Esophagus squamous epithelium (tissue), 4 donors: ENCODE measurements at regions not wholly inside any gene's neighbourhood (a gene's known extent, or its start where the extent isn't known, plus 50 kb on each side); places are given as distances from the start of the nearest gene placed in this dataset.

ENCODE experiments used
- CTCF ChIP-seq, 6 experiments: fragments of 450-650 bp in 4 of 6; fragments of 200-600 bp in 2 of 6; sonication (generic) in 2 of 6; IDR thresholded peaks; one replicate each; pipeline ENCODE4 v1.5.1; 2016 to 2019; ENCODE audit warnings: antibody characterized with exemption in 6 of 6, mild to moderate bottlenecking in 4 of 6, moderate library complexity in 4 of 6
- POLR2A ChIP-seq, 4 donors: fragments of 450-650 bp; IDR thresholded peaks; one replicate each; pipeline ENCODE4 v1.6.1; 2017; ENCODE audit warnings: antibody characterized with exemption in 4 of 4, mild to moderate bottlenecking in 4 of 4, moderate library complexity in 3 of 4

GRCh38 chr2:210938228-210938627, 381.8 kb downstream of the CPS1 start:
- TF ChIP-seq CTCF (IDR thresholded peaks at IDR 0.05), result no peak
- TF ChIP-seq POLR2A (IDR thresholded peaks at IDR 0.05), result no peak
